ENCODE measurements at regions not wholly inside any gene's neighbourhood (a gene's known extent, or its start where the extent isn't known, plus 50 kb on each side); places are given as distances from the start of the nearest gene placed in this dataset.
"Not testable (repeated sequence)": the region's sequence is repeated elsewhere in the genome, so short reads cannot be mapped to it uniquely, and the experiment has no call there.

DNA sequence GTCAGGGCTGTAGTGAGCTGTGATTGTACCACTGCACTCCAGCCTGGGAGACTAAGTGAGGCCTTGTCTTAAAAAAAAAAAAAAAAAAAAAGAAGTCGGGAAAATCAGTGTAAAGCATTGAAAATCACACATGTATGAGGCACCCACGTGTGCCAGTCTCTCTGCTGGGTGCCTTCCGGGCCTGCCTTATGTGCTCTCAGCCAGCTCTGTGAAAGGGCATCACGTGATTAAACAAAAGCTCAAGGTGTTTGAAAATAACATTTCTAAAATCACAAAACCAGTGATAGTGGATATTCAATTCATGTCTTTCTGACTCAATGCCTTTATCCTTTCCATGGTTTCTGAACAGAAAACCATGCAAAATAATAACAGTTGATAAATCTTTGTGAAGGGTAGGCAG, 125.2 kb upstream of the PALS2 start:
- Histone ChIP-seq H3K9me3 (no peaks in the 10 kb centered on the region), H3K36me3 (no peaks in the 10 kb centered on the region), H3K27me3 (no peaks in the 10 kb centered on the region), H3K4me3 (no peak overlapping the region), H3K4me1 (no peaks in the 10 kb centered on the region), H3K27ac (no peak overlapping the region)
- DNase-seq: no peak
- intact Hi-C loops (cut with DNase I; ENCODE audit: low total_unique reads): no loop called here
- TF ChIP-seq, protein P1, sequence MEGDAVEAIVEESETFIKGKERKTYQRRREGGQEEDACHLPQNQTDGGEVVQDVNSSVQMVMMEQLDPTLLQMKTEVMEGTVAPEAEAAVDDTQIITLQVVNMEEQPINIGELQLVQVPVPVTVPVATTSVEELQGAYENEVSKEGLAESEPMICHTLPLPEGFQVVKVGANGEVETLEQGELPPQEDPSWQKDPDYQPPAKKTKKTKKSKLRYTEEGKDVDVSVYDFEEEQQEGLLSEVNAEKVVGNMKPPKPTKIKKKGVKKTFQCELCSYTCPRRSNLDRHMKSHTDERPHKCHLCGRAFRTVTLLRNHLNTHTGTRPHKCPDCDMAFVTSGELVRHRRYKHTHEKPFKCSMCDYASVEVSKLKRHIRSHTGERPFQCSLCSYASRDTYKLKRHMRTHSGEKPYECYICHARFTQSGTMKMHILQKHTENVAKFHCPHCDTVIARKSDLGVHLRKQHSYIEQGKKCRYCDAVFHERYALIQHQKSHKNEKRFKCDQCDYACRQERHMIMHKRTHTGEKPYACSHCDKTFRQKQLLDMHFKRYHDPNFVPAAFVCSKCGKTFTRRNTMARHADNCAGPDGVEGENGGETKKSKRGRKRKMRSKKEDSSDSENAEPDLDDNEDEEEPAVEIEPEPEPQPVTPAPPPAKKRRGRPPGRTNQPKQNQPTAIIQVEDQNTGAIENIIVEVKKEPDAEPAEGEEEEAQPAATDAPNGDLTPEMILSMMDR (IDR thresholded peaks at IDR 0.05): no peak

DNA sequence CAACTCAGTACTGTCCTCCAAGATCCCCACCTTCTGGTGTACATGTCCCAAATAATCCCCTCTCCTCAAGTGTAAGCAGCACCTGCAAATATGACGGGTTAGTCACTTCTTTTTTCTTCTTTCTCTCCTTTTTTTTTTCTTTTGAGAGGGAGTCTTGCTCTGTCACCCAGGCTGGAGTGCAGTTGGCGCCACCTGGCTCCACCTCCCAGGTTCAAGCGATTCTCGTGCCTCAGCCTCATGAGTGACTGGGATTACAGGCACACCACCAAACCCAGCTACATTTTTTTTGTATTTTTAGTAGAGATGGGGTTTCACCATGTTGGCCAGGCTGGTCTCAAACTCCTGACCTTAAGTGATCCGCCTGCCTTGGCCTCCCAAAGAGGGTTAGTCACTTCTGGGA, 123.8 kb upstream of the PALS2 start:
- DNase-seq; H3K27me3 ChIP-seq; intact Hi-C loops (cut with DNase I; ENCODE audit: low total_unique reads); H3K9me3 ChIP-seq; H3K4me3 ChIP-seq; H3K27ac ChIP-seq; H3K36me3 ChIP-seq; H3K4me1 ChIP-seq: not testable (repeated sequence)

DNA sequence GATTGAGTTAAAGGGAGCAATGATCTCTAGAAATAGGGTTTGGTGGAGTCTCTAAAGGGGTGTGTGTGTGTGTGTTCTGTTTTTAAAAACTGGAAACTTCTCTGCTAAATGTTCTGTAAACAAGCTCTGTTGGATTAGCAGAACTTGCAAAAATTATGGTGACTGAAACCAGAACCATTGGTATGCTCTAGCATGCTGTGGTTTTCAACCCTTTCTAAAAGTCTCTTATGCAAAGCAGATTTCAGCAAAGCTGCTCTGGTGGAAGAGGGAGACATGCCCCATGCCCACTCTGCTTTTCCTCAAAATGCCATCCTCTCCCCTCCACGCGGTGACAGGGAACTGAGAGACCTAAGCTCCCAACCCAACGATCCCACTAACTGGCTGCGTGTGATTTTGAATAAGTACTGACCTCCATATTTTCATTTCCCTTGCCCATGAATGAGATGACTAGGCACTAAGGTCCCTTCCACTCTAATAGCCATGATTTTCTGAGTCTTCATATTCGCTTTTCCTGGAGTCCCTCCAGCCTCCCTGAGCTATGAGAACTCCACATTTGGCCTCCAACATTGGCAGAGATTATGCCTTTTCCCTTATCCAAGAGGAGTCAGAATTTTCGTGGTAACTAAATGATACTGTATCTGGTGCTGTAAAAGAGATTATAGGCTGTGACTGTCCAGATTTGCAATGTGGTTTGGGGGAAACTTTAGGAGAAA, 117.3 kb upstream of the PALS2 start:
- Histone ChIP-seq H3K4me3 (no peak overlapping the region), H3K36me3 (no peaks in the 10 kb centered on the region), H3K4me1 (no peaks in the 10 kb centered on the region), H3K27ac (no peak overlapping the region), H3K27me3 (no peaks in the 10 kb centered on the region), H3K9me3 (no peaks in the 10 kb centered on the region)
- intact Hi-C loops (cut with DNase I; ENCODE audit: low total_unique reads): no loop called here
- DNase-seq: no peak
- TF ChIP-seq, protein P1 (IDR thresholded peaks at IDR 0.05): no peak

DNA sequence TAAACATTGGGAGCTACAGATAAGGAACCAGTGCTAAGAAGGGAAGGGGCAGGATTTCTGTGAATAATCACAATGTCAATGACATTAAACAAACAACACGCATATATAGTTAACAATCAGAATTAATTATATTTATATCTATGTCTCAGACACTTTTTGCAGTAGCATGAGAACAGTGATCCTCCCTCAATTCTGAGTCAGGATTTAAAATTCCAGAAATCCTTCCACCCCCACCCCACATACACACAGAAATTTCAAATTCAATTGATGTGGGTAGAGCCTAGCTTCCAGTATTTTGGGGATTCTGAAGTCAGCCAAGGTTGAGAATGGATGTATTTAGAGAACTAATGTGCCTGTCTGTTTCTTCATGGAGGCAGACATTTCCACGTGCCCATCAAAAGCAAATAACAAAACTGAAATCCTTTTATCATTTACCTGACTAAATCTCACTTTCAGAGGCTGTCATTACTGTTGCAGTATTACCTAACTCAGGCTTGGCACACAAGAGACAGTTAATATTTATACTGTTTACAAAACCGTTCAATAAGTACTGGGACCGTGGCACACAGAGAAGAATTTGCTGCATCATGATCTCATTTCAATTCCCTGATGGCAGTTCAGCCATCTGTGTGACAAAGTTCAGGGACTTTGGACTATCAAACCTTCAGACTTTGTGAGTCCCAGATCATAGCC, 116.6 kb upstream of the PALS2 start:
- Histone ChIP-seq H3K4me1 (no peaks in the 10 kb centered on the region), H3K27ac (no peak overlapping the region), H3K27me3 (no peaks in the 10 kb centered on the region), H3K4me3 (no peak overlapping the region), H3K36me3 (no peaks in the 10 kb centered on the region), H3K9me3 (no peaks in the 10 kb centered on the region)
- intact Hi-C loops (cut with DNase I; ENCODE audit: low total_unique reads): no loop called here
- TF ChIP-seq, protein P1 (IDR thresholded peaks at IDR 0.05): no peak
- no peak for DNase-seq

DNA sequence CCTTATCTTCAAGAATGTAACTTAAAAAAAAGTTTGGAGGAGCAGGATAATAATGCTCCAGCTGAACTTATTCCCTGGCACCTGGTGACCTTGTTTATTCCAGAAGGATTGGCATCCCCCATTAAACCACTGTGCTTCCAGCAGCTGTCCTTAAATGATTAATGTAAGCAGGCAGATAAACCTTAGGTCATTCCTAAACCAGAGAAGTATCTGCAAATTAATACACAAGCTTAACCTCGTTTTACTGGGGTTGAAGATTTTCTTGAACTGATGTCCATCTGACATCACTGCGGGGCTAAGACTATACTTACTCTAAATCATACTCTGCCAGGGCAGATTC, 116.1 kb upstream of the PALS2 start:
- intact Hi-C loops (cut with DNase I; ENCODE audit: low total_unique reads): no loop called here
- Histone ChIP-seq H3K27ac (no peak overlapping the region), H3K27me3 (no peaks in the 10 kb centered on the region), H3K4me3 (no peak overlapping the region), H3K9me3 (no peaks in the 10 kb centered on the region), H3K36me3 (no peaks in the 10 kb centered on the region), H3K4me1 (no peaks in the 10 kb centered on the region)
- DNase-seq: no peak
- TF ChIP-seq, protein P1 (IDR thresholded peaks at IDR 0.05): no peak

DNA sequence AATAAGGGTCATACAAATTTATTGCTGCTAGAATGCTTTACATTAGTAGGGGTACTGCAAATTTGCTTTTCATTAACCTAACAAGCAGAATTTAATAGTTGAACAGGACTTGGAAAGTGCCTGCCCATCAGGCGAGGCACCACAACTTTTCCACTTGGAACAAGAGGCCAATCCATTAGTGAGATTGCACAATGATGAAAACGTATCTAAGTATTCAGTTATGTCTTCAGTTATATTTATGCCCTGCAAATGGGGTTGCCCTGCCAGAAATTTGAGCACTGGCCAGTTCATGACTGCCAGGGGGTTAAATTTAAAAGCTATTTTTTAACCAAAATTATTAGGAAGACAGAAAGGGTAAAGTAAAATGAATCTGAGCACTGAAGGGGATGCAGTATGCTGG, 111.1 kb upstream of the PALS2 start:
- no peaks in the 10 kb centered on the region for H3K9me3 ChIP-seq
- TF ChIP-seq, protein P1 (IDR thresholded peaks at IDR 0.05): no peak
- no peak overlapping the region for H3K27ac ChIP-seq
- H3K36me3 ChIP-seq: no peaks in the 10 kb centered on the region
- no peak for DNase-seq
- intact Hi-C loops (cut with DNase I; ENCODE audit: low total_unique reads): no loop called here
- no peaks in the 10 kb centered on the region for H3K27me3 ChIP-seq
- H3K4me3 ChIP-seq: no peak overlapping the region
- no peaks in the 10 kb centered on the region for H3K4me1 ChIP-seq
